GM23338 (cell line): ENCODE measurements at regions not wholly inside any gene's neighbourhood (a gene's known extent, or its start where the extent isn't known, plus 50 kb on each side); places are given as distances from the start of the nearest gene placed in this dataset.

Experiments
- ATAC-seq: fragments of 200-7000 bp; cut with Tn5 transposase; 3 replicates; pipeline ENCODE4 v1.9.1; 2020
- DNase-seq: peaks from one replicate; pipeline ENCODE4 v3.0.0-alpha.2; 2015; ENCODE audit warnings: low spot score
- H2AFZ ChIP-seq: fragments of 200-600 bp; sonication (generic); 2 replicates; pipeline ENCODE4 v1.8.0; 2016; ENCODE audit warnings: antibody characterized with exemption, mild to moderate bottlenecking, moderate library complexity
- H3F3A ChIP-seq: fragments of 200-600 bp; sonication (generic); replicated peaks from 2 replicates; pipeline ENCODE4 v1.8.0; 2017; ENCODE audit warnings: antibody characterized with exemption, mixed run types, low read depth
- H3K27ac ChIP-seq: fragments of 200-600 bp; sonication (generic); 2 replicates; pipeline ENCODE4 v1.6.1; 2016; ENCODE audit warnings: low read depth
- H3K27me3 ChIP-seq: fragments of 200-600 bp; sonication (generic); 2 replicates; pipeline ENCODE4 v1.8.0; 2016; ENCODE audit warnings: mild to moderate bottlenecking, mixed run types, moderate library complexity; ENCODE audit not compliant: insufficient read depth
- H3K36me3 ChIP-seq: fragments of 200-600 bp; sonication (generic); 2 replicates; pipeline ENCODE4 v1.8.0; 2016; ENCODE audit warnings: mild to moderate bottlenecking; ENCODE audit not compliant: insufficient read depth
- H3K4me1 ChIP-seq: fragments of 200-600 bp; sonication (generic); 2 replicates; pipeline ENCODE4 v1.8.0; 2016; ENCODE audit warnings: mild to moderate bottlenecking, moderate library complexity; ENCODE audit not compliant: insufficient read depth
- H3K4me2 ChIP-seq: fragments of 200-600 bp; sonication (generic); 2 replicates; pipeline ENCODE4 v1.7.1; 2017; ENCODE audit warnings: mixed run types
- H3K4me3 ChIP-seq: fragments of 200-600 bp; sonication (generic); 2 replicates; pipeline ENCODE4 v1.6.1; 2016; ENCODE audit warnings: mixed run types
- H3K79me2 ChIP-seq: fragments of 200-600 bp; sonication (generic); replicated peaks from 2 replicates; pipeline ENCODE4 v1.8.0; 2017; ENCODE audit warnings: mild to moderate bottlenecking; ENCODE audit not compliant: insufficient read depth
- H3K9me2 ChIP-seq: fragments of 200-600 bp; sonication (generic); 2 replicates; pipeline ENCODE4 v1.8.0; 2017; ENCODE audit not compliant: insufficient read depth
- H4K20me1 ChIP-seq: fragments of 200-600 bp; sonication (generic); replicated peaks from 2 replicates; pipeline ENCODE4 v1.8.0; 2017; ENCODE audit warnings: mild to moderate bottlenecking; ENCODE audit not compliant: insufficient read depth
- H3K27ac Mint-ChIP-seq: 2 replicates; pipeline ENCODE4 v1.8.0; 2020; ENCODE audit warnings: inconsistent platforms, mild to moderate bottlenecking, moderate library complexity, mixed read lengths
- H3K27me3 Mint-ChIP-seq: 3 replicates; pipeline ENCODE4 v1.8.0; 2022; ENCODE audit warnings: low read depth, mild to moderate bottlenecking, moderate library complexity, mixed read lengths, inconsistent platforms; ENCODE audit not compliant: insufficient read depth, poor library complexity
- H3K36me3 Mint-ChIP-seq: 3 replicates; pipeline ENCODE4 v1.8.0; 2021; ENCODE audit warnings: low read depth, mild to moderate bottlenecking, inconsistent platforms, moderate library complexity, mixed read lengths
- H3K4me1 Mint-ChIP-seq: 3 replicates; pipeline ENCODE4 v1.8.0; 2020; ENCODE audit warnings: mild to moderate bottlenecking, inconsistent platforms, mixed read lengths
- H3K4me3 Mint-ChIP-seq: 3 replicates; pipeline ENCODE4 v1.8.0; 2021; ENCODE audit warnings: moderate library complexity, mild to moderate bottlenecking, inconsistent platforms, mixed read lengths
- H3K9me3 Mint-ChIP-seq: 3 replicates; pipeline ENCODE4 v1.8.0; 2020; ENCODE audit warnings: moderate library complexity, mild to moderate bottlenecking, inconsistent platforms, mixed read lengths
- CREB1 ChIP-seq: fragments of 250-450 bp; sonication (Bioruptor Pico); IDR thresholded peaks from 2 replicates; pipeline ENCODE4 v1.5.0; 2020; ENCODE audit warnings: low read depth, mild to moderate bottlenecking, moderate library complexity
- EZH2 ChIP-seq: fragments of 200-600 bp; sonication (generic); IDR thresholded peaks from one replicate; pipeline ENCODE4 v1.8.0; 2017; ENCODE audit warnings: antibody characterized with exemption, mild to moderate bottlenecking, low read depth; ENCODE audit not compliant: unreplicated experiment
- EZH2phosphoT487 ChIP-seq: fragments of 200-600 bp; sonication (generic); IDR thresholded peaks from one replicate; pipeline ENCODE4 v1.8.1; 2018; ENCODE audit warnings: antibody characterized with exemption; ENCODE audit not compliant: unreplicated experiment
- JUNB ChIP-seq: IDR thresholded peaks from one replicate; pipeline ENCODE4 v1.6.1; 2016; ENCODE audit warnings: antibody characterized with exemption; ENCODE audit not compliant: unreplicated experiment
- NANOG ChIP-seq: IDR thresholded peaks from 2 replicates; pipeline ENCODE4 v1.6.1; 2016; ENCODE audit warnings: antibody characterized with exemption, borderline replicate concordance
- STAT1 ChIP-seq: IDR thresholded peaks from one replicate; pipeline ENCODE4 v1.6.1; 2016; ENCODE audit warnings: antibody characterized with exemption; ENCODE audit not compliant: unreplicated experiment
- ZNF331 ChIP-seq: fragments of 250-450 bp; sonication (Bioruptor Pico); IDR thresholded peaks from 2 replicates; pipeline ENCODE4 v1.5.0; 2020; ENCODE audit warnings: low read depth, mild to moderate bottlenecking, moderate library complexity
- TF ChIP-seq, protein P1 (sequence below), 2 experiments: fragments of 200-600 bp in 1 of 2; sonication (generic) in 1 of 2; conservative IDR thresholded peaks; 2 replicates each; pipeline versions ENCODE4 v1.5.1 to v1.6.1; 2016 to 2017; ENCODE audit warnings: antibody characterized with exemption in 2 of 2, low read depth in 2 of 2, mild to moderate bottlenecking in 2 of 2, moderate library complexity in 1 of 2
- TF ChIP-seq, protein P2 (sequence below): IDR thresholded peaks from 2 replicates; pipeline ENCODE4 v1.6.1; 2016; ENCODE audit warnings: antibody characterized with exemption
- TF ChIP-seq, protein P3 (sequence below): fragments of 250-450 bp; sonication (Bioruptor Pico); IDR thresholded peaks from 2 replicates; pipeline ENCODE4 v1.5.0; 2020; ENCODE audit warnings: mild to moderate bottlenecking, moderate library complexity
- TF ChIP-seq, protein P4 (sequence below): IDR thresholded peaks from one replicate; pipeline ENCODE4 v1.6.1; 2018; ENCODE audit warnings: antibody characterized with exemption; ENCODE audit not compliant: unreplicated experiment

DNA sequence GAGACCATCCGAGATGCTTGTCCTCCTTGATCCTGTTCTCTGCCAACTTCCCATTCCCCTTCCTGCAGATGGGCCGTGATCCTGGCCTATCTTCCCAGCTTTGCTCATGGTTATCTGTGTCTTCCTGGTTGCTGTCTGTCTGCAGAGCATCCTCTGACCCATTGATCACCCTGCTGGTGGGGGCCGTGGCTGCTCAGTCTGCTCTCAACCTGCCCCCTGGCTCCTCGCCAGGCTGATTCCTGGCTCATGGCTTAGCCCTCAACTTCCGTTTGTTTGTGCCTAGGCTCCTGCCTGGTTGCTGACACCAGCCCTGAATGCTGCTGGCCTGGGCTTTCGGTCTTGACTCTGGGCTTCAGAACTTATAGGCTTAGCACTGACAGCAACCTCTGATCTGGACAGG is 67.1 kb upstream of the SMIM15 start:
- Histone ChIP-seq H3K4me3 (no peak overlapping the region), H3K27me3 (no peaks in the 10 kb centered on the region), H3K4me2 (no peak overlapping the region), H3K27ac (no peak overlapping the region), H3K79me2 (no peaks in the 10 kb centered on the region), H3K4me1 (no peaks in the 10 kb centered on the region), H3F3A (no peaks in the 10 kb centered on the region), H4K20me1 (no peaks in the 10 kb centered on the region), H3K9me2 (no peaks in the 10 kb centered on the region), H3K36me3 (no peaks in the 10 kb centered on the region), H2AFZ (no peak overlapping the region)
- DNase-seq (no peak), ATAC-seq (no peak)
- Mint-ChIP-seq H3K4me3 (no peak overlapping the region), H3K27ac (no peak overlapping the region), H3K4me1 (peaks cover 6% of the 10 kb centered on the region), H3K36me3 (no peaks in the 10 kb centered on the region; the same call in 2 of the 3 replicates), H3K27me3 (no peaks in the 10 kb centered on the region), H3K9me3 (no peaks in the 10 kb centered on the region; the same call in 2 of the 3 replicates)
- TF ChIP-seq EZH2 (no peak), NANOG (no peak), JUNB (no peak), STAT1 (no peak), CREB1 (CRISPR knock-in tag) (no peak), ZNF331 (CRISPR knock-in tag) (no peak), EZH2phosphoT487 (no peak)
- TF ChIP-seq, protein P1, sequence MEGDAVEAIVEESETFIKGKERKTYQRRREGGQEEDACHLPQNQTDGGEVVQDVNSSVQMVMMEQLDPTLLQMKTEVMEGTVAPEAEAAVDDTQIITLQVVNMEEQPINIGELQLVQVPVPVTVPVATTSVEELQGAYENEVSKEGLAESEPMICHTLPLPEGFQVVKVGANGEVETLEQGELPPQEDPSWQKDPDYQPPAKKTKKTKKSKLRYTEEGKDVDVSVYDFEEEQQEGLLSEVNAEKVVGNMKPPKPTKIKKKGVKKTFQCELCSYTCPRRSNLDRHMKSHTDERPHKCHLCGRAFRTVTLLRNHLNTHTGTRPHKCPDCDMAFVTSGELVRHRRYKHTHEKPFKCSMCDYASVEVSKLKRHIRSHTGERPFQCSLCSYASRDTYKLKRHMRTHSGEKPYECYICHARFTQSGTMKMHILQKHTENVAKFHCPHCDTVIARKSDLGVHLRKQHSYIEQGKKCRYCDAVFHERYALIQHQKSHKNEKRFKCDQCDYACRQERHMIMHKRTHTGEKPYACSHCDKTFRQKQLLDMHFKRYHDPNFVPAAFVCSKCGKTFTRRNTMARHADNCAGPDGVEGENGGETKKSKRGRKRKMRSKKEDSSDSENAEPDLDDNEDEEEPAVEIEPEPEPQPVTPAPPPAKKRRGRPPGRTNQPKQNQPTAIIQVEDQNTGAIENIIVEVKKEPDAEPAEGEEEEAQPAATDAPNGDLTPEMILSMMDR (conservative IDR thresholded peaks at IDR 0.05; ENCODE audit: low read depth in 2 of 2): no peak
- TF ChIP-seq, protein P2, sequence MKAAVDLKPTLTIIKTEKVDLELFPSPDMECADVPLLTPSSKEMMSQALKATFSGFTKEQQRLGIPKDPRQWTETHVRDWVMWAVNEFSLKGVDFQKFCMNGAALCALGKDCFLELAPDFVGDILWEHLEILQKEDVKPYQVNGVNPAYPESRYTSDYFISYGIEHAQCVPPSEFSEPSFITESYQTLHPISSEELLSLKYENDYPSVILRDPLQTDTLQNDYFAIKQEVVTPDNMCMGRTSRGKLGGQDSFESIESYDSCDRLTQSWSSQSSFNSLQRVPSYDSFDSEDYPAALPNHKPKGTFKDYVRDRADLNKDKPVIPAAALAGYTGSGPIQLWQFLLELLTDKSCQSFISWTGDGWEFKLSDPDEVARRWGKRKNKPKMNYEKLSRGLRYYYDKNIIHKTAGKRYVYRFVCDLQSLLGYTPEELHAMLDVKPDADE: no peak
- TF ChIP-seq, protein P3, sequence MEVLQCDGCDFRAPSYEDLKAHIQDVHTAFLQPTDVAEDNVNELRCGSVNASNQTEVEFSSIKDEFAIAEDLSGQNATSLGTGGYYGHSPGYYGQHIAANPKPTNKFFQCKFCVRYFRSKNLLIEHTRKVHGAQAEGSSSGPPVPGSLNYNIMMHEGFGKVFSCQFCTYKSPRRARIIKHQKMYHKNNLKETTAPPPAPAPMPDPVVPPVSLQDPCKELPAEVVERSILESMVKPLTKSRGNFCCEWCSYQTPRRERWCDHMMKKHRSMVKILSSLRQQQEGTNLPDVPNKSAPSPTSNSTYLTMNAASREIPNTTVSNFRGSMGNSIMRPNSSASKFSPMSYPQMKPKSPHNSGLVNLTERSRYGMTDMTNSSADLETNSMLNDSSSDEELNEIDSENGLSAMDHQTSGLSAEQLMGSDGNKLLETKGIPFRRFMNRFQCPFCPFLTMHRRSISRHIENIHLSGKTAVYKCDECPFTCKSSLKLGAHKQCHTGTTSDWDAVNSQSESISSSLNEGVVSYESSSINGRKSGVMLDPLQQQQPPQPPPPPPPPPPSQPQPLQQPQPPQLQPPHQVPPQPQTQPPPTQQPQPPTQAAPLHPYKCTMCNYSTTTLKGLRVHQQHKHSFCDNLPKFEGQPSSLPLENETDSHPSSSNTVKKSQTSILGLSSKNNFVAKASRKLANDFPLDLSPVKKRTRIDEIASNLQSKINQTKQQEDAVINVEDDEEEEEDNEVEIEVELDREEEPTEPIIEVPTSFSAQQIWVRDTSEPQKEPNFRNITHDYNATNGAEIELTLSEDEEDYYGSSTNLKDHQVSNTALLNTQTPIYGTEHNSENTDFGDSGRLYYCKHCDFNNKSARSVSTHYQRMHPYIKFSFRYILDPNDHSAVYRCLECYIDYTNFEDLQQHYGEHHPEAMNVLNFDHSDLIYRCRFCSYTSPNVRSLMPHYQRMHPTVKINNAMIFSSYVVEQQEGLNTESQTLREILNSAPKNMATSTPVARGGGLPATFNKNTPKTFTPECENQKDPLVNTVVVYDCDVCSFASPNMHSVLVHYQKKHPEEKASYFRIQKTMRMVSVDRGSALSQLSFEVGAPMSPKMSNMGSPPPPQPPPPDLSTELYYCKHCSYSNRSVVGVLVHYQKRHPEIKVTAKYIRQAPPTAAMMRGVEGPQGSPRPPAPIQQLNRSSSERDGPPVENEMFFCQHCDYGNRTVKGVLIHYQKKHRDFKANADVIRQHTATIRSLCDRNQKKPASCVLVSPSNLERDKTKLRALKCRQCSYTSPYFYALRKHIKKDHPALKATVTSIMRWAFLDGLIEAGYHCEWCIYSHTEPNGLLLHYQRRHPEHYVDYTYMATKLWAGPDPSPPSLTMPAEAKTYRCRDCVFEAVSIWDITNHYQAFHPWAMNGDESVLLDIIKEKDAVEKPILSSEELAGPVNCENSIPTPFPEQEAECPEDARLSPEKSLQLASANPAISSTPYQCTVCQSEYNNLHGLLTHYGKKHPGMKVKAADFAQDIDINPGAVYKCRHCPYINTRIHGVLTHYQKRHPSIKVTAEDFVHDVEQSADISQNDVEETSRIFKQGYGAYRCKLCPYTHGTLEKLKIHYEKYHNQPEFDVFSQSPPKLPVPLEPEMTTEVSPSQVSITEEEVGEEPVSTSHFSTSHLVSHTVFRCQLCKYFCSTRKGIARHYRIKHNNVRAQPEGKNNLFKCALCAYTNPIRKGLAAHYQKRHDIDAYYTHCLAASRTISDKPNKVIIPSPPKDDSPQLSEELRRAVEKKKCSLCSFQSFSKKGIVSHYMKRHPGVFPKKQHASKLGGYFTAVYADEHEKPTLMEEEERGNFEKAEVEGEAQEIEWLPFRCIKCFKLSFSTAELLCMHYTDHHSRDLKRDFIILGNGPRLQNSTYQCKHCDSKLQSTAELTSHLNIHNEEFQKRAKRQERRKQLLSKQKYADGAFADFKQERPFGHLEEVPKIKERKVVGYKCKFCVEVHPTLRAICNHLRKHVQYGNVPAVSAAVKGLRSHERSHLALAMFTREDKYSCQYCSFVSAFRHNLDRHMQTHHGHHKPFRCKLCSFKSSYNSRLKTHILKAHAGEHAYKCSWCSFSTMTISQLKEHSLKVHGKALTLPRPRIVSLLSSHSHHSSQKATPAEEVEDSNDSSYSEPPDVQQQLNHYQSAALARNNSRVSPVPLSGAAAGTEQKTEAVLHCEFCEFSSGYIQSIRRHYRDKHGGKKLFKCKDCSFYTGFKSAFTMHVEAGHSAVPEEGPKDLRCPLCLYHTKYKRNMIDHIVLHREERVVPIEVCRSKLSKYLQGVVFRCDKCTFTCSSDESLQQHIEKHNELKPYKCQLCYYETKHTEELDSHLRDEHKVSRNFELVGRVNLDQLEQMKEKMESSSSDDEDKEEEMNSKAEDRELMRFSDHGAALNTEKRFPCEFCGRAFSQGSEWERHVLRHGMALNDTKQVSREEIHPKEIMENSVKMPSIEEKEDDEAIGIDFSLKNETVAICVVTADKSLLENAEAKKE (CRISPR knock-in tag): no peak
- TF ChIP-seq, protein P4, sequence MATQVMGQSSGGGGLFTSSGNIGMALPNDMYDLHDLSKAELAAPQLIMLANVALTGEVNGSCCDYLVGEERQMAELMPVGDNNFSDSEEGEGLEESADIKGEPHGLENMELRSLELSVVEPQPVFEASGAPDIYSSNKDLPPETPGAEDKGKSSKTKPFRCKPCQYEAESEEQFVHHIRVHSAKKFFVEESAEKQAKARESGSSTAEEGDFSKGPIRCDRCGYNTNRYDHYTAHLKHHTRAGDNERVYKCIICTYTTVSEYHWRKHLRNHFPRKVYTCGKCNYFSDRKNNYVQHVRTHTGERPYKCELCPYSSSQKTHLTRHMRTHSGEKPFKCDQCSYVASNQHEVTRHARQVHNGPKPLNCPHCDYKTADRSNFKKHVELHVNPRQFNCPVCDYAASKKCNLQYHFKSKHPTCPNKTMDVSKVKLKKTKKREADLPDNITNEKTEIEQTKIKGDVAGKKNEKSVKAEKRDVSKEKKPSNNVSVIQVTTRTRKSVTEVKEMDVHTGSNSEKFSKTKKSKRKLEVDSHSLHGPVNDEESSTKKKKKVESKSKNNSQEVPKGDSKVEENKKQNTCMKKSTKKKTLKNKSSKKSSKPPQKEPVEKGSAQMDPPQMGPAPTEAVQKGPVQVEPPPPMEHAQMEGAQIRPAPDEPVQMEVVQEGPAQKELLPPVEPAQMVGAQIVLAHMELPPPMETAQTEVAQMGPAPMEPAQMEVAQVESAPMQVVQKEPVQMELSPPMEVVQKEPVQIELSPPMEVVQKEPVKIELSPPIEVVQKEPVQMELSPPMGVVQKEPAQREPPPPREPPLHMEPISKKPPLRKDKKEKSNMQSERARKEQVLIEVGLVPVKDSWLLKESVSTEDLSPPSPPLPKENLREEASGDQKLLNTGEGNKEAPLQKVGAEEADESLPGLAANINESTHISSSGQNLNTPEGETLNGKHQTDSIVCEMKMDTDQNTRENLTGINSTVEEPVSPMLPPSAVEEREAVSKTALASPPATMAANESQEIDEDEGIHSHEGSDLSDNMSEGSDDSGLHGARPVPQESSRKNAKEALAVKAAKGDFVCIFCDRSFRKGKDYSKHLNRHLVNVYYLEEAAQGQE: no peak
